NCI-H510A treated with DMSO at 0.1 percent for 48 hours (cell line): ENCODE measurements at regions not wholly inside any gene's neighbourhood (a gene's known extent, or its start where the extent isn't known, plus 50 kb on each side); places are given as distances from the start of the nearest gene placed in this dataset.

Experiments
- DNase-seq: peaks from one replicate; lab custom pipeline; 2025; lab: John Stamatoyannopoulos, UW

DNA sequence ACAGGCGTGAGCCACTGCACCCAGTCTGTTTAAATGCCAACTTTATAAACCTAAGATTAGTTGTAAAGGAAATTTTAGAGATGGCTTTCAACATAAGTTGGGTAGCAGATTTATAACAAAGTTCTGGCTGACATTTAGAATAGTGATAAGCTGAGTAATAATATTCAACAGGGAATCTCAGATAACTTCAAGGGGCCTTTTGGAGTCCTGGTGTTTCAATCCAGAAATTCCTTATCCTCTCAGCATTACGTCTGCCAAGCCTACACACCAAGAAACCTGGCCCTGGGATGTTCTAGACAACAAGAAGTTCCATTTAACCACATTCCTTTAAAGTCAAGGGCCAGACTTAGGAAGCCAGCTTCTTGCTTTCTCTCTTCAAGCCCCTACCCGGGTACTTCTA lies 59.5 kb upstream of the DYRK2 start:
- no peak for DNase-seq

DNA sequence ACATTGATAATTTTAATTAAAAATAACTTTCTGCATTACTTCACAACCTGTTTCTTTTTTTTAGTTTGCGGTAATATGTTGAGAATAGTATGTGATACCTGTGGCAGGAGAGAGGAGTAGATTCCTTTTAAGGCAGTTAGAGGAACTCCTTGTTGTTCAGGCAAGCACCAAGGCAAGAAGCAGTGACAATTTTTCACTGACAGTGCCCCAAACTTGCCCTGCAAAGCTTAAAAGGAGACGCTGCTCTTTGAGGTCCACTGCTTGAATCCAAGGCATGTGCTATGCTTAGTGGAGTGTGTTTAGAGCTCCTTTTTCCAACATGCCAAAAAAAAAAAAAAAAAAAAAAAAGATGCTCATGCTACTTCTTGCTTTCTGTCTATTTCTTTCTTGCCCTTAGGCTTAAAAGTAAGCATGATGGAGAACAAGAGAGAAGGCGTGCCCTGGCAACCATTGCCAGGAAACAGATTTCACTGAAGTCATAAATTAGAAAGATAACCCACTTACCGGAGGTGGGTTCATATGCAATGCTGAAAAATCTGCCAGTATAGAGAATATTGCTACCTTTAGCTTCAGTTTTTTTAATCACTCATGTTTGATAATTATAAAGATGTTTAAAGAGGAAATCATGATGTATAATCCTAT lies 58.3 kb upstream of the DYRK2 start:
- DNase-seq: no peak

GRCh38 chr12:67592228-67593011 lies 56.1 kb upstream of the DYRK2 start:
- peak; percentile 76 for DNase-seq

DNA sequence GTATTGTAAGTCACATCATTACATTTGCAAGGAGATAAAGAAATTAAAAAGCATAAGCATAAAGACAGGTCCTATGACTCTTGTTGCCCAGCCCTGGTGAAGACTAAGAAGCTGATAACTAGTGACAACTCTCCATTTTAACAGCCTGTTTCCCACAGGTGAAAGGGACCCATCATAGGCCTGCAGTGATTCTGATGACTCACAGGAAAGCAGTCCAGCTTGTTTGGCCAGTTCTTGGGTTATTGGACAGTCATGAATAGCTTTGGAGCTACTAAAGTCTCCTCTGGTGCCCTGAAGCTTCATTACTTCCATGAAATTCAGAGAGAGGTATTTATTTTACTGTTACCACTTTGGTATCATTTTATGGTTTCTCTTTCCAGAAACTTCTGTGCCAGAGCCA lies 55.5 kb upstream of the DYRK2 start:
- peak; percentile 94 for DNase-seq

GRCh38 chr12:67593461-67594330 lies 54.8 kb upstream of the DYRK2 start:
- DNase-seq: peak; percentile 78

DNA sequence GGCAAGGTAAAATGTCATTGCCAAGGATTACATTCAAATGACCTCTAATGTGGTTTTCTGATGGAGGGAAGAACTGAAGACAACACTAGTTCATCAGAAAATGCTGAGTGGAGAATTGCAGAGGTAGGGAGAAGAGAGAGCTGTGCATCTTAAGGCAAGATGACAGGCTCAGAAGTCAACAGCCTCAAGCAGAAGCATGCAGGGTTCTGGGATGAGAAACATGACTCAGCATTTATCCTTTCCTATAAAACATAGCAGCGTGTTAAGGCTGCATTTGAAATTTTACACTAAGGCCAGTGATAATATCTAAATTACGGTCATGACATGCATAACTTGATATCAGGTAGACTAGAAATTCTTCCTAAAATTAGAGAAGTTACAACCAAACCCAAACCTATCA lies 53.7 kb upstream of the DYRK2 start:
- no peak for DNase-seq

- DNase-seq: no peak
These were observed 53.2 kb upstream of the DYRK2 start for GRCh38 chr12:67595365-67595764.

DNA sequence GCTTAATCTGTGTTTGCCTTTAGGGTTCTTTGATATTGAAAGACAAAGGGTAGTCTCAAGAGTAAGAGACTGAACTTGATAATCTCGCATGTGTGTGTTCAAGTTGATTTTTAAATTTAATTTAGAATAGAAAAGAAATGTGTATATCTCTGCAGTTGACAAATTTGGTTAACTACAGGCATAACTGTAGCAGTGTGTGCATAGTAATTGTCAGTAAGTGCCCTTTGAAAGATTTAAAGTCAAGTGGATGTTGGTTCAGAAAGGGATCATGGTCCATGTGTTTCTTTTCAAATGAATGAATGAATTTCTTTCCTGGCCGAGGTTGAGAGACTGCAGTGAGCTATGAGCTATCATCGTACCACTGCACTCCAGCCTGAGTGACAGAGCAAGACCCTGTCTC lies 49.9 kb upstream of the DYRK2 start:
- peak; percentile 30 for DNase-seq
